Natural killer cell (primary cell): ENCODE measurements at regions not wholly inside any gene's neighbourhood (a gene's known extent, or its start where the extent isn't known, plus 50 kb on each side); places are given as distances from the start of the nearest gene placed in this dataset.

Source experiments
- ATAC-seq, 3 donors: fragments of 150-1000 bp in 2 of 3; fragments of 200-7000 bp in 1 of 3; cut with Tn5 transposase; 1 replicate in 1 of 3; 2 replicates in 2 of 3; pipeline ENCODE4 v1.10.0; 2021; ENCODE audit warnings: mild to moderate bottlenecking in 2 of 3, moderate library complexity in 2 of 3
- DNase-seq, 2 donors: peaks; one replicate each; pipeline versions ENCODE4 v3.0.0 to v3.0.0-alpha.2; 2013 to 2021; ENCODE audit warnings: mixed read lengths in 1 of 2
- H3K27ac ChIP-seq: one replicate; pipeline ENCODE4 v1.5.1; 2013; ENCODE audit warnings: mild to moderate bottlenecking, low read length
- H3K27me3 ChIP-seq: one replicate; pipeline ENCODE4 v1.6.1; 2013; ENCODE audit warnings: low read length; ENCODE audit not compliant: control insufficient read depth, insufficient read depth
- H3K36me3 ChIP-seq: one replicate; pipeline ENCODE4 v1.6.1; 2013; ENCODE audit warnings: low read length; ENCODE audit not compliant: control insufficient read depth, insufficient read depth
- H3K4me1 ChIP-seq: one replicate; pipeline ENCODE4 v1.6.1; 2013; ENCODE audit warnings: low read length; ENCODE audit not compliant: control insufficient read depth, insufficient read depth
- H3K4me3 ChIP-seq: one replicate; pipeline ENCODE4 v1.5.1; 2013; ENCODE audit warnings: low read length
- H3K9me3 ChIP-seq: one replicate; pipeline ENCODE4 v1.6.1; 2013; ENCODE audit warnings: low read length; ENCODE audit not compliant: control insufficient read depth, insufficient read depth
- H3K27ac Mint-ChIP-seq, 2 donors: one replicate each; pipeline ENCODE4 v1.8.0; 2022; ENCODE audit warnings: mild to moderate bottlenecking in 2 of 2, mixed read lengths in 2 of 2, moderate library complexity in 1 of 2
- H3K27me3 Mint-ChIP-seq, 2 donors: one replicate each; pipeline ENCODE4 v1.8.0; 2022; ENCODE audit warnings: low read depth in 2 of 2, mixed read lengths in 2 of 2
- H3K36me3 Mint-ChIP-seq: one replicate; pipeline ENCODE4 v1.8.0; 2022; ENCODE audit warnings: mixed read lengths
- H3K4me1 Mint-ChIP-seq, 2 donors: one replicate each; pipeline ENCODE4 v1.8.0; 2022; ENCODE audit warnings: mixed read lengths in 2 of 2
- H3K4me3 Mint-ChIP-seq: one replicate; pipeline ENCODE4 v1.8.0; 2022; ENCODE audit warnings: mild to moderate bottlenecking, moderate library complexity, mixed read lengths
- H3K9me3 Mint-ChIP-seq, 2 donors: one replicate each; pipeline ENCODE4 v1.8.0; 2022; ENCODE audit warnings: mixed read lengths in 2 of 2
- CTCF ChIP-seq: fragments of 200-600 bp; IDR thresholded peaks from one replicate; pipeline ENCODE4 v1.8.0; 2022; ENCODE audit warnings: antibody characterized with exemption
- WGBS: methylation state at CpG from one replicate; pipeline ENCODE4 v1.1.7; 2013; ENCODE audit warnings: missing lambda C conversion rate; ENCODE audit not compliant: insufficient coverage; 5-methylcytosine and 5-hydroxymethylcytosine counted together
- intact Hi-C: fragments of 100-400 bp; cut with micrococcal nuclease; formaldehyde crosslinking; loops from one replicate; pipeline ENCODE4 v1.14.2; 2022

- no peaks in the 10 kb centered on the region for H3K4me1 ChIP-seq
- H3K36me3 Mint-ChIP-seq = no peaks in the 10 kb centered on the region
- H3K9me3 ChIP-seq = no peaks in the 10 kb centered on the region
- no peaks in the 10 kb centered on the region for H3K36me3 ChIP-seq
- TF ChIP-seq CTCF = no peak
- H3K27me3 Mint-ChIP-seq = peaks cover 0 to 3% of the 10 kb centered on the region in 2 donors
- H3K27ac Mint-ChIP-seq = no peak overlapping the region
- no peaks in the 10 kb centered on the region for H3K27me3 ChIP-seq
- peaks cover 0 to 4% of the 10 kb centered on the region in 2 donors for H3K9me3 Mint-ChIP-seq
- ATAC-seq = no peak
- no peaks in the 10 kb centered on the region for H3K4me1 Mint-ChIP-seq
- H3K4me3 ChIP-seq = no peak overlapping the region
- H3K4me3 Mint-ChIP-seq = no peak overlapping the region
- intact Hi-C loops = no loop called here
- WGBS = 84% methylated on average over 2 of the region's 2 CpGs
- DNase-seq = no peak
- H3K27ac ChIP-seq = no peak overlapping the region
These were observed 156.3 kb upstream of the CCDC68 start for GRCh38 chr18:55115606-55116005.

GRCh38 chr18:55114876-55115275 lies 155.6 kb upstream of the CCDC68 start:
- peaks cover 0 to 3% of the 10 kb centered on the region in 2 donors for H3K27me3 Mint-ChIP-seq
- intact Hi-C loops = no loop called here
- Histone ChIP-seq H3K4me3 (no peak overlapping the region), H3K27me3 (no peaks in the 10 kb centered on the region), H3K4me1 (no peaks in the 10 kb centered on the region), H3K9me3 (no peaks in the 10 kb centered on the region), H3K27ac (no peak overlapping the region), H3K36me3 (no peaks in the 10 kb centered on the region)
- H3K4me3 Mint-ChIP-seq = no peak overlapping the region
- 91% methylated on average over 1 of the region's 1 CpG for whole genome bisulfite sequencing
- TF ChIP-seq CTCF = no peak
- no peak overlapping the region for H3K27ac Mint-ChIP-seq
- DNase-seq (no peak), ATAC-seq (no peak)
- no peaks in the 10 kb centered on the region for H3K4me1 Mint-ChIP-seq
- H3K9me3 Mint-ChIP-seq = peaks cover 0 to 5% of the 10 kb centered on the region in 2 donors
- H3K36me3 Mint-ChIP-seq = no peaks in the 10 kb centered on the region

GRCh38 chr18:55113800-55114199 lies 154.5 kb upstream of the CCDC68 start:
- H3K9me3 Mint-ChIP-seq = peaks cover 0 to 8% of the 10 kb centered on the region in 2 donors
- intact Hi-C loops = no loop called here
- Histone ChIP-seq H3K9me3 (no peaks in the 10 kb centered on the region), H3K27ac (no peak overlapping the region), H3K36me3 (no peaks in the 10 kb centered on the region), H3K4me1 (no peaks in the 10 kb centered on the region), H3K27me3 (no peaks in the 10 kb centered on the region), H3K4me3 (no peak overlapping the region)
- no peak overlapping the region for H3K27ac Mint-ChIP-seq
- no peak for TF ChIP-seq CTCF
- H3K4me1 Mint-ChIP-seq = no peaks in the 10 kb centered on the region
- no peak overlapping the region for H3K4me3 Mint-ChIP-seq
- no peak for DNase-seq
- peaks cover 3 to 4% of the 10 kb centered on the region in 2 donors for H3K27me3 Mint-ChIP-seq
- no peak for ATAC-seq
- H3K36me3 Mint-ChIP-seq = no peaks in the 10 kb centered on the region
- WGBS = 88% methylated on average over 5 of the region's 5 CpGs

- no peak overlapping the region for H3K4me3 ChIP-seq
- no peaks in the 10 kb centered on the region for H3K36me3 Mint-ChIP-seq
- no peak for ATAC-seq
These were observed 152.0 kb upstream of the CCDC68 start for GRCh38 chr18:55111271-55111670.

More at GRCh38 chr18:55111271-55111670, 152.0 kb upstream of the CCDC68 start:
- peaks cover 3 to 7% of the 10 kb centered on the region in 2 donors for H3K27me3 Mint-ChIP-seq
- no peak overlapping the region for H3K27ac ChIP-seq
- DNase-seq = no peak
- H3K4me1 ChIP-seq = no peaks in the 10 kb centered on the region
- no peaks in the 10 kb centered on the region for H3K9me3 ChIP-seq
- H3K9me3 Mint-ChIP-seq = peaks cover 0 to 8% of the 10 kb centered on the region in 2 donors
- no peak overlapping the region for H3K27ac Mint-ChIP-seq
- no peaks in the 10 kb centered on the region for H3K4me1 Mint-ChIP-seq
- H3K4me3 Mint-ChIP-seq = no peak overlapping the region
- no peaks in the 10 kb centered on the region for H3K27me3 ChIP-seq
- no peak for TF ChIP-seq CTCF
- H3K36me3 ChIP-seq = no peaks in the 10 kb centered on the region
- intact Hi-C loops = no loop called here
